ENCODE measurements at regions not wholly inside any gene's neighbourhood (a gene's known extent, or its start where the extent isn't known, plus 50 kb on each side); places are given as distances from the start of the nearest gene placed in this dataset.

GRCh38 chr13:73422973-73423372 lies 364.2 kb downstream of the KLF5 start:
- DNase-seq (ENCODE audit: low read depth): no peak
- H3K4me3 ChIP-seq (ENCODE audit: low read length): no peak overlapping the region
- no peak for TF ChIP-seq CTCF (conservative IDR thresholded peaks at IDR 0.05; ENCODE audit: low read length)

- TF ChIP-seq CTCF (conservative IDR thresholded peaks at IDR 0.05; ENCODE audit: low read length): no peak
- no peak for DNase-seq (ENCODE audit: low read depth)
- no peak overlapping the region for H3K4me3 ChIP-seq (ENCODE audit: low read length)
Measured at GRCh38 chr13:73421310-73421912, 362.6 kb downstream of the KLF5 start.

GRCh38 chr13:73419186-73419585 lies 360.4 kb downstream of the KLF5 start:
- no peak overlapping the region for H3K4me3 ChIP-seq (ENCODE audit: low read length)
- TF ChIP-seq CTCF (conservative IDR thresholded peaks at IDR 0.05; ENCODE audit: low read length): no peak
- no peak for DNase-seq (ENCODE audit: low read depth)

GRCh38 chr13:73417012-73417615 lies 358.3 kb downstream of the KLF5 start:
- TF ChIP-seq CTCF (conservative IDR thresholded peaks at IDR 0.05; ENCODE audit: low read length): no peak; the same call in 1 of the 2 replicates
- DNase-seq (ENCODE audit: low read depth): peak; percentile 4
- no peak overlapping the region for H3K4me3 ChIP-seq (ENCODE audit: low read length)

- peak; percentile 63 for DNase-seq (ENCODE audit: low read depth)
- no peak for TF ChIP-seq CTCF (conservative IDR thresholded peaks at IDR 0.05; ENCODE audit: low read length)
Measured at GRCh38 chr13:73416093-73416492, 357.3 kb downstream of the KLF5 start.

GRCh38 chr13:73413656-73414055 lies 354.9 kb downstream of the KLF5 start:
- no peak overlapping the region for H3K4me3 ChIP-seq (ENCODE audit: low read length)
- no peak for DNase-seq (ENCODE audit: low read depth)
- no peak for TF ChIP-seq CTCF (conservative IDR thresholded peaks at IDR 0.05; ENCODE audit: low read length)

More at GRCh38 chr13:73416093-73416492, 357.3 kb downstream of the KLF5 start:
- H3K4me3 ChIP-seq (ENCODE audit: low read length): no peak overlapping the region

GRCh38 chr13:73412933-73413332 lies 354.1 kb downstream of the KLF5 start:
- no peak for TF ChIP-seq CTCF (conservative IDR thresholded peaks at IDR 0.05; ENCODE audit: low read length)
- no peak overlapping the region for H3K4me3 ChIP-seq (ENCODE audit: low read length)
- DNase-seq (ENCODE audit: low read depth): no peak

Measured in AG10803 (cell line).